ENCODE measurements at regions not wholly inside any gene's neighbourhood (a gene's known extent, or its start where the extent isn't known, plus 50 kb on each side); places are given as distances from the start of the nearest gene placed in this dataset.

DNA sequence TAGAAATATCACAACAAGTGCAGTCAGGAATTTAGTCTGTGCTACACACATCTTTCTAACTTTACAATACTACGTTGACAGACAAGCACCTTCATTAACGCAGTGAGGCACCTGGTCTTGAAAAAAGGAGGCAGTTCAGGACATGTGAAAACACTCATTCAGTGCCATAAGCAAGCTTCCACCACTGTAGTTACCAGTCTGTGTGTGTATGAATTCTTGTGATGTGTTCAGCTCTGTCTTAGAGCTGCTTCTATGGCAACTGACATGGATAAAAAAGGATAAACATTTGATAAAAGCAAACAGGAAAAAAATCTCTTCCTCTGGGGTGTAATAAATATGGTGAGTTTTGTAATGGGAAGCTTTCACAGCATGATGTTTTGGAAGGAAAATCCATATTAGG, 623.8 kb upstream of the NXPH2 start:
- TF ChIP-seq CTCF (IDR thresholded peaks at IDR 0.05): no peak
- no peak for TF ChIP-seq POLR2A (IDR thresholded peaks at IDR 0.05)

Measured in testis (tissue), 2 donors.